ENCODE measurements at regions not wholly inside any gene's neighbourhood (a gene's known extent, or its start where the extent isn't known, plus 50 kb on each side); places are given as distances from the start of the nearest gene placed in this dataset.

DNA sequence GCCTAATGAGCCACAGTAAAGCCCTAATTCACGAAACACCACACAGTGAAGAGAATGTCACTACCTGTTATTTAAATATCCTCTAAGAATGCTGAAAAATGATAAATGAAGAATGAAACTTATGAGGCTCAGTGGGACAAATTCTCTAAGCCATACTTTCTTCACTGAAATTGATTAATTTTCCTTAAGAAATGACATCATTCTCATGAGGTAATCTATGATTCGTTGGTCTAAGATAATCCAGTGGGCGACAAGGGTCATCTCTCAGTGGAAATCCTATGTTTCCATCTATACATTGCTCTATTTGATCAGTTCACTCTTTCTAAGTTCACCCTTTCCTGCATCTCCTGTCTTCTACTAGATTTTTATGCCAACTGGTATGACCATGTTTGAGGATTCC is 330.4 kb upstream of the ANKRD30A start:
- TF ChIP-seq, protein P1, sequence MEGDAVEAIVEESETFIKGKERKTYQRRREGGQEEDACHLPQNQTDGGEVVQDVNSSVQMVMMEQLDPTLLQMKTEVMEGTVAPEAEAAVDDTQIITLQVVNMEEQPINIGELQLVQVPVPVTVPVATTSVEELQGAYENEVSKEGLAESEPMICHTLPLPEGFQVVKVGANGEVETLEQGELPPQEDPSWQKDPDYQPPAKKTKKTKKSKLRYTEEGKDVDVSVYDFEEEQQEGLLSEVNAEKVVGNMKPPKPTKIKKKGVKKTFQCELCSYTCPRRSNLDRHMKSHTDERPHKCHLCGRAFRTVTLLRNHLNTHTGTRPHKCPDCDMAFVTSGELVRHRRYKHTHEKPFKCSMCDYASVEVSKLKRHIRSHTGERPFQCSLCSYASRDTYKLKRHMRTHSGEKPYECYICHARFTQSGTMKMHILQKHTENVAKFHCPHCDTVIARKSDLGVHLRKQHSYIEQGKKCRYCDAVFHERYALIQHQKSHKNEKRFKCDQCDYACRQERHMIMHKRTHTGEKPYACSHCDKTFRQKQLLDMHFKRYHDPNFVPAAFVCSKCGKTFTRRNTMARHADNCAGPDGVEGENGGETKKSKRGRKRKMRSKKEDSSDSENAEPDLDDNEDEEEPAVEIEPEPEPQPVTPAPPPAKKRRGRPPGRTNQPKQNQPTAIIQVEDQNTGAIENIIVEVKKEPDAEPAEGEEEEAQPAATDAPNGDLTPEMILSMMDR (IDR thresholded peaks at IDR 0.05) = no peak
- TF ChIP-seq POLR2A (IDR thresholded peaks at IDR 0.05) = no peak
- no peak for TF ChIP-seq EP300 (IDR thresholded peaks at IDR 0.05)

Data from upper lobe of left lung (tissue), 4 donors.